Karpas-422 (cell line): ENCODE measurements at regions not wholly inside any gene's neighbourhood (a gene's known extent, or its start where the extent isn't known, plus 50 kb on each side); places are given as distances from the start of the nearest gene placed in this dataset.

Experiments used
- DNase-seq: peaks from one replicate; pipeline ENCODE4 v3.0.0-alpha.2; 2015
- H2AFZ ChIP-seq: fragments of 200-600 bp; sonication (generic); 2 replicates; pipeline ENCODE4 v1.6.1; 2014; ENCODE audit warnings: antibody characterized with exemption, low read length, mixed read lengths
- H3K27ac ChIP-seq: fragments of 200-600 bp; sonication (generic); 2 replicates; pipeline ENCODE4 v1.5.1; 2014; ENCODE audit warnings: mild to moderate bottlenecking, low read length, moderate library complexity
- H3K27me3 ChIP-seq: fragments of 200-600 bp; sonication (generic); 2 replicates; pipeline ENCODE4 v1.6.1; 2014; ENCODE audit warnings: low read length, mixed read lengths
- H3K36me3 ChIP-seq: fragments of 200-600 bp; sonication (generic); 2 replicates; pipeline ENCODE4 v1.6.1; 2014; ENCODE audit warnings: low read length, mixed read lengths; ENCODE audit not compliant: insufficient read depth
- H3K4me1 ChIP-seq: fragments of 200-600 bp; sonication (generic); 2 replicates; pipeline ENCODE4 v1.6.1; 2014; ENCODE audit warnings: mild to moderate bottlenecking, low read length, mixed read lengths
- H3K4me2 ChIP-seq: fragments of 200-600 bp; sonication (generic); 2 replicates; pipeline ENCODE4 v1.6.1; 2014; ENCODE audit warnings: low read length, low read depth, mild to moderate bottlenecking; ENCODE audit not compliant: poor library complexity, severe bottlenecking
- H3K4me3 ChIP-seq: fragments of 200-600 bp; sonication (generic); 2 replicates; pipeline ENCODE4 v1.5.1; 2014; ENCODE audit warnings: mild to moderate bottlenecking, antibody characterized with exemption, low read length, mixed read lengths
- H3K79me2 ChIP-seq: fragments of 200-600 bp; sonication (generic); 2 replicates; pipeline ENCODE4 v1.6.1; 2014; ENCODE audit warnings: mild to moderate bottlenecking, low read length, mixed read lengths
- H3K9ac ChIP-seq: fragments of 200-600 bp; sonication (generic); 2 replicates; pipeline ENCODE4 v1.6.0; 2014; ENCODE audit warnings: low read length
- H3K9me2 ChIP-seq: fragments of 200-600 bp; sonication (generic), shearing (Covaris generic); replicated peaks from 2 replicates; pipeline ENCODE4 v1.6.0; 2014; ENCODE audit warnings: mild to moderate bottlenecking, low read length, moderate library complexity; ENCODE audit not compliant: insufficient read depth
- H3K9me3 ChIP-seq: fragments of 300-700, 200-600 bp; sonication (generic); 2 replicates; pipeline ENCODE4 v1.6.1; 2014; ENCODE audit warnings: low read length, mixed read lengths
- H4K20me1 ChIP-seq: fragments of 200-600 bp; sonication (generic); 2 replicates; pipeline ENCODE4 v1.6.1; 2014; ENCODE audit warnings: mild to moderate bottlenecking, antibody characterized with exemption, low read length, low read depth; ENCODE audit not compliant: insufficient read depth

- Histone ChIP-seq H3K4me2 (no peak overlapping the region), H3K9me2 (no peaks in the 10 kb centered on the region), H3K27me3 (no peaks in the 10 kb centered on the region), H3K4me3 (no peak overlapping the region), H3K27ac (no peak overlapping the region), H3K79me2 (no peaks in the 10 kb centered on the region), H3K9me3 (peaks cover 5% of the 10 kb centered on the region; the same call in 1 of the 2 replicates), H3K4me1 (no peaks in the 10 kb centered on the region), H3K36me3 (no peaks in the 10 kb centered on the region), H2AFZ (no peak overlapping the region), H3K9ac (no peak overlapping the region), H4K20me1 (no peaks in the 10 kb centered on the region)
- DNase-seq = no peak
These were observed 318.3 kb downstream of the MDFIC start for GRCh38 chr7:115240242-115240641.

- no peak overlapping the region for H2AFZ ChIP-seq
These were observed 313.2 kb downstream of the MDFIC start for GRCh38 chr7:115235075-115235474.

GRCh38 chr7:115233809-115234208, 311.9 kb downstream of the MDFIC start:
- no peaks in the 10 kb centered on the region for H3K36me3 ChIP-seq
- H2AFZ ChIP-seq = no peak overlapping the region
- H3K27ac ChIP-seq = no peak overlapping the region
- H3K4me1 ChIP-seq = no peaks in the 10 kb centered on the region
- H3K79me2 ChIP-seq = no peaks in the 10 kb centered on the region
- no peaks in the 10 kb centered on the region for H3K27me3 ChIP-seq
- H3K4me3 ChIP-seq = no peak overlapping the region
- no peak for DNase-seq
- H3K9ac ChIP-seq = no peak overlapping the region
- H3K4me2 ChIP-seq = no peak overlapping the region
- no peaks in the 10 kb centered on the region for H4K20me1 ChIP-seq
- no peaks in the 10 kb centered on the region for H3K9me2 ChIP-seq
- peaks cover 6% of the 10 kb centered on the region for H3K9me3 ChIP-seq

More at GRCh38 chr7:115235075-115235474, 313.2 kb downstream of the MDFIC start:
- H3K36me3 ChIP-seq = no peaks in the 10 kb centered on the region
- no peaks in the 10 kb centered on the region for H3K9me2 ChIP-seq
- H3K4me2 ChIP-seq = no peak overlapping the region
- H3K9ac ChIP-seq = no peak overlapping the region
- no peaks in the 10 kb centered on the region for H4K20me1 ChIP-seq
- H3K79me2 ChIP-seq = no peaks in the 10 kb centered on the region
- no peak overlapping the region for H3K27ac ChIP-seq
- no peaks in the 10 kb centered on the region for H3K4me1 ChIP-seq
- H3K4me3 ChIP-seq = no peak overlapping the region
- H3K27me3 ChIP-seq = no peaks in the 10 kb centered on the region
- H3K9me3 ChIP-seq = peaks cover 6% of the 10 kb centered on the region
- no peak for DNase-seq

GRCh38 chr7:115232041-115232440, 310.1 kb downstream of the MDFIC start:
- Histone ChIP-seq H4K20me1 (no peaks in the 10 kb centered on the region), H3K9me2 (no peaks in the 10 kb centered on the region), H3K9ac (no peak overlapping the region), H3K27ac (no peak overlapping the region), H3K79me2 (no peaks in the 10 kb centered on the region), H3K9me3 (peaks cover 13% of the 10 kb centered on the region), H3K27me3 (no peaks in the 10 kb centered on the region), H3K4me2 (no peak overlapping the region), H3K4me3 (no peak overlapping the region), H3K4me1 (no peaks in the 10 kb centered on the region), H2AFZ (no peak overlapping the region), H3K36me3 (no peaks in the 10 kb centered on the region)
- DNase-seq = no peak

GRCh38 chr7:115230882-115231571, 309.1 kb downstream of the MDFIC start:
- Histone ChIP-seq H3K4me1 (no peaks in the 10 kb centered on the region), H3K36me3 (no peaks in the 10 kb centered on the region), H3K9ac (no peak overlapping the region), H3K79me2 (no peaks in the 10 kb centered on the region), H3K9me3 (peaks cover 18% of the 10 kb centered on the region), H2AFZ (no peak overlapping the region), H3K27ac (no peak overlapping the region), H4K20me1 (no peaks in the 10 kb centered on the region), H3K4me3 (no peak overlapping the region), H3K9me2 (no peaks in the 10 kb centered on the region), H3K4me2 (no peak overlapping the region), H3K27me3 (no peaks in the 10 kb centered on the region)
- no peak for DNase-seq

- Histone ChIP-seq H3K36me3 (no peaks in the 10 kb centered on the region), H3K9ac (no peak overlapping the region), H3K4me2 (no peak overlapping the region), H3K9me3 (peaks cover 21% of the 10 kb centered on the region; the same call in 1 of the 2 replicates), H3K4me1 (no peaks in the 10 kb centered on the region), H3K79me2 (no peaks in the 10 kb centered on the region), H4K20me1 (no peaks in the 10 kb centered on the region), H3K27me3 (no peaks in the 10 kb centered on the region), H3K9me2 (no peaks in the 10 kb centered on the region), H3K27ac (no peak overlapping the region), H2AFZ (no peak overlapping the region), H3K4me3 (no peak overlapping the region)
- DNase-seq = no peak
These were observed 307.7 kb downstream of the MDFIC start for GRCh38 chr7:115229401-115230105.

GRCh38 chr7:115227473-115228235, 305.8 kb downstream of the MDFIC start:
- H3K27ac ChIP-seq = no peak overlapping the region
- H3K36me3 ChIP-seq = no peaks in the 10 kb centered on the region
- no peak overlapping the region for H3K9ac ChIP-seq
- DNase-seq = no peak
- H3K4me3 ChIP-seq = no peak overlapping the region
- no peak overlapping the region for H3K4me2 ChIP-seq
- no peaks in the 10 kb centered on the region for H3K79me2 ChIP-seq
- H3K27me3 ChIP-seq = no peaks in the 10 kb centered on the region
- no peaks in the 10 kb centered on the region for H4K20me1 ChIP-seq
- no peak overlapping the region for H2AFZ ChIP-seq
- H3K9me2 ChIP-seq = no peaks in the 10 kb centered on the region
- no peaks in the 10 kb centered on the region for H3K4me1 ChIP-seq
- peaks cover 28% of the 10 kb centered on the region for H3K9me3 ChIP-seq

- Histone ChIP-seq H3K27ac (no peak overlapping the region), H2AFZ (no peak overlapping the region), H3K4me2 (no peak overlapping the region), H3K27me3 (no peaks in the 10 kb centered on the region), H3K36me3 (no peaks in the 10 kb centered on the region), H4K20me1 (no peaks in the 10 kb centered on the region), H3K9ac (no peak overlapping the region), H3K4me1 (no peaks in the 10 kb centered on the region), H3K4me3 (no peak overlapping the region), H3K9me3 (peaks cover 28% of the 10 kb centered on the region), H3K79me2 (no peaks in the 10 kb centered on the region), H3K9me2 (no peaks in the 10 kb centered on the region)
- no peak for DNase-seq
These were observed 304.5 kb downstream of the MDFIC start for GRCh38 chr7:115226410-115226809.
